A673 (cell line): ENCODE measurements at regions not wholly inside any gene's neighbourhood (a gene's known extent, or its start where the extent isn't known, plus 50 kb on each side); places are given as distances from the start of the nearest gene placed in this dataset.

Source experiments
- EZH2 ChIP-seq: fragments of 200-600 bp; sonication (generic); IDR thresholded peaks from 2 replicates; pipeline ENCODE4 v1.6.1; 2017; ENCODE audit warnings: borderline replicate concordance, low read depth, mild to moderate bottlenecking, mixed read lengths, antibody characterized with exemption, low read length; ENCODE audit not compliant: poor library complexity, severe bottlenecking
- TF ChIP-seq, protein P1 (sequence below): fragments of 300-800, 200-600 bp; sonication (generic); conservative IDR thresholded peaks from 2 replicates; pipeline ENCODE4 v1.5.1; 2017; ENCODE audit warnings: low read depth, mild to moderate bottlenecking, antibody characterized with exemption, low read length, moderate library complexity, mixed read lengths

DNA sequence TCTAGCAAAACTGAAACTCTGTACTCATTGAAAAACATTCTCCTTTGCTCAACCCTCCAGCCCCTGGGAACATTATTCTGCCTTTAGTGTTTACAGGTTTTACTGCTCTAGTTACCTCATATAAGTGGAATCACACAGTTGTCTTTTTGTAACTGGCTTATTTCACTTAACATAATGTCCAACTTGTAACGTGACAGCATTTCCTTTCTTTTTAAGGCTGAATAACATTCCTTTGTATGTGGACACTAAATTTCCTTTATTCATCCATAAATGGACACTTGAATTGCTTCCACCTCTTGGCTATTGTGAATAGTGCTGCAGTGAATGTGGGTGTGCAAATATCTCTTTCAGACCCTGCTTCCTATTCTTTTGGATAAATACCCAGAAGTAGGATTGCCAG lies 144.9 kb downstream of the ACTR3 start:
- TF ChIP-seq, protein P1, sequence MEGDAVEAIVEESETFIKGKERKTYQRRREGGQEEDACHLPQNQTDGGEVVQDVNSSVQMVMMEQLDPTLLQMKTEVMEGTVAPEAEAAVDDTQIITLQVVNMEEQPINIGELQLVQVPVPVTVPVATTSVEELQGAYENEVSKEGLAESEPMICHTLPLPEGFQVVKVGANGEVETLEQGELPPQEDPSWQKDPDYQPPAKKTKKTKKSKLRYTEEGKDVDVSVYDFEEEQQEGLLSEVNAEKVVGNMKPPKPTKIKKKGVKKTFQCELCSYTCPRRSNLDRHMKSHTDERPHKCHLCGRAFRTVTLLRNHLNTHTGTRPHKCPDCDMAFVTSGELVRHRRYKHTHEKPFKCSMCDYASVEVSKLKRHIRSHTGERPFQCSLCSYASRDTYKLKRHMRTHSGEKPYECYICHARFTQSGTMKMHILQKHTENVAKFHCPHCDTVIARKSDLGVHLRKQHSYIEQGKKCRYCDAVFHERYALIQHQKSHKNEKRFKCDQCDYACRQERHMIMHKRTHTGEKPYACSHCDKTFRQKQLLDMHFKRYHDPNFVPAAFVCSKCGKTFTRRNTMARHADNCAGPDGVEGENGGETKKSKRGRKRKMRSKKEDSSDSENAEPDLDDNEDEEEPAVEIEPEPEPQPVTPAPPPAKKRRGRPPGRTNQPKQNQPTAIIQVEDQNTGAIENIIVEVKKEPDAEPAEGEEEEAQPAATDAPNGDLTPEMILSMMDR = no peak
- no peak for TF ChIP-seq EZH2
